ENCODE measurements at regions not wholly inside any gene's neighbourhood (a gene's known extent, or its start where the extent isn't known, plus 50 kb on each side); places are given as distances from the start of the nearest gene placed in this dataset.
A peak's percentile ranks its signal among the peaks of the same experiment; 100 is the strongest.

DNA sequence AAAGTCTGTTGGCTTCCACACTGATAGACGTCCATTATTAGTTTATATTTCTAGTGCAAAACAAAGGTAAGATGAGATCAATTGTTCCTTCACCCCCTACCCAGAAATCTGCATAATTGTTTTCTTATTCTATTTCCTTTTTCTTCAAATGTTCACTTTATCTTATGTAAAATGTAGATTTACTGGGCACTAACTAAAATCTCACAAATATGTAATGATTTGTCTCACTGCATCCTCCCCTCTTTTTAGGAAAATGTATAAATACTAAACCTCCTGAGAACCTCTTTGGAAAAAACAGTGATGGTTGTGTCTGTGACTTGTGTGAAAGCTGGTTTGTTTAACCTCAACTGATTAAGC, 1377.2 kb upstream of the MIR17HG start:
- in situ Hi-C loops (cut with HindIII; ENCODE audit: low sequenced_read_pairs): no loop called here
- TF ChIP-seq, protein P1, sequence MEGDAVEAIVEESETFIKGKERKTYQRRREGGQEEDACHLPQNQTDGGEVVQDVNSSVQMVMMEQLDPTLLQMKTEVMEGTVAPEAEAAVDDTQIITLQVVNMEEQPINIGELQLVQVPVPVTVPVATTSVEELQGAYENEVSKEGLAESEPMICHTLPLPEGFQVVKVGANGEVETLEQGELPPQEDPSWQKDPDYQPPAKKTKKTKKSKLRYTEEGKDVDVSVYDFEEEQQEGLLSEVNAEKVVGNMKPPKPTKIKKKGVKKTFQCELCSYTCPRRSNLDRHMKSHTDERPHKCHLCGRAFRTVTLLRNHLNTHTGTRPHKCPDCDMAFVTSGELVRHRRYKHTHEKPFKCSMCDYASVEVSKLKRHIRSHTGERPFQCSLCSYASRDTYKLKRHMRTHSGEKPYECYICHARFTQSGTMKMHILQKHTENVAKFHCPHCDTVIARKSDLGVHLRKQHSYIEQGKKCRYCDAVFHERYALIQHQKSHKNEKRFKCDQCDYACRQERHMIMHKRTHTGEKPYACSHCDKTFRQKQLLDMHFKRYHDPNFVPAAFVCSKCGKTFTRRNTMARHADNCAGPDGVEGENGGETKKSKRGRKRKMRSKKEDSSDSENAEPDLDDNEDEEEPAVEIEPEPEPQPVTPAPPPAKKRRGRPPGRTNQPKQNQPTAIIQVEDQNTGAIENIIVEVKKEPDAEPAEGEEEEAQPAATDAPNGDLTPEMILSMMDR (IDR thresholded peaks at IDR 0.05; ENCODE audit: low read depth, low read length): no peak
- no peak for DNase-seq (ENCODE audit: low read depth, low spot score)
- H3K4me3 ChIP-seq (ENCODE audit: low read depth, low read length): no peak overlapping the region

DNA sequence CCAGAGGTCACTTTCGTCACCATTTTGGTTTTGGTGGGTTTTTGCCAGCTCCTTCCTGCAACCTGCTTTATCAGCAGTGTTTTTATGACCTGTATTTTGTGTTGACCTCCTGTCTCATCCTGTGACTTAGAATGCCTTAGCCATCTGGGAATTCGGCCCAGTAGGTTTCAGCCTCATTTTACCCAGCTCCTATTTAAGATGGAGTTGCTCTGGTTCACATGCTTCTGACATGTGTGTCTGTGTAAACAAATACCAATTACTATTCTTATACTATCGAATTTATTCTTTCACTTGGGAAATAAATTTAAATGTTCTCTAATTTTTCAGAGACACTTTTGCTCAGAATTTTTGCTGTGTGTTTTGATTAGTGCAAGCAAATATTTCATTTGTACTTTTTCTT, 1370.3 kb upstream of the MIR17HG start:
- TF ChIP-seq, protein P1 (IDR thresholded peaks at IDR 0.05; ENCODE audit: low read depth, low read length): no peak
- no peak for DNase-seq (ENCODE audit: low read depth, low spot score)
- in situ Hi-C loops (cut with HindIII; ENCODE audit: low sequenced_read_pairs): no loop called here
- H3K4me3 ChIP-seq (ENCODE audit: low read depth, low read length): no peak overlapping the region

DNA sequence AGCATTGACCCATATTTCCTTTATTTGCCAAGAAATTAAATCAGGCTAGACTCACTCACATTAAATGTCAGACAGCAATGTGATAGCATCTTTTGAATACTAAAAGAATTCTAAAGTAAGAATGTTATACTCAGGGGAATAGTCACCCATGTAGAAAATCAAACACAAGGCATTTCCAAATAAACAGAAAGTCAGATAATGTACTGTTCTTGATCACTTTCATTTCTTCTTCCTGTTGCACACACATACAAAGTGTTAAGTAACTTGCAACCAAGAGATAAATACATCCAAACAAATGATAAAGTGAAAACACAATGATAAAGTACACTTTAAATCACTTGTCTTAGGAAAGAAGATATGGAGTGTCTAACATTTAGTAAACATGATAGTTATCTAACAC, 1366.6 kb upstream of the MIR17HG start:
- TF ChIP-seq, protein P1 (IDR thresholded peaks at IDR 0.05; ENCODE audit: low read depth, low read length): no peak
- no peak overlapping the region for H3K4me3 ChIP-seq (ENCODE audit: low read depth, low read length)
- DNase-seq (ENCODE audit: low read depth, low spot score): no peak
- in situ Hi-C loops (cut with HindIII; ENCODE audit: low sequenced_read_pairs): no loop called here

DNA sequence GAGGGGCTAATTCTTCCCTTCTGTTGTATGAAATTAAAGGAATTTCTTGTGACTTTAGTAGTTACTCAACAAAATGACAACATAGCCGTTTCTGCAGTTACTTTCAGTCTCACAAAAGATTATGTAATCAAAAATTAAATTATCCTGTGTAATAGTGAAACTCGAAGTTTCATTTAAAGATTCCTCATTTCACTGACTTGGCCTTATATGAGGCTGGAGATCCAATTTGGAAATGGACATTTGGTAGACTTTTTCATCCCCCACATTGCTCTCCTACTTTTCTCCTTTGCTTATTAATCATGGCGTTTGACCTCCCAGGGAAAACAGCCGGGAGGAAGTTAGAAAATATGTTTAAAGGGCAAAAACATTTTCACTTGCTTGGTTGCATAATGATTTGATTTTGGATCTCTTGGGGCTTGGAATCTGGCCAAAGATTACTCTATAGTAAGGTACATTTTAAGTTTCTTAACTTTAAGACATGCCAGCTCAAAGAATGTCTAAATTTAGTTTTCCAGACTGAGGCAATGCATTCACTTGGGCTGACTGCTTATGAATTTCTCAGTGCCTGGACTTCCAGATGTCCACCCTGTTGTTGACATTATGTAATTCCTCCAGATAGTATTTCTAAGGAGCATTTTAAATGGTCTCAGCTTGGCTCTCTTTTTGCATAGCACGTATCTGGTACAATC, 1364.9 kb upstream of the MIR17HG start:
- in situ Hi-C loops (cut with HindIII; ENCODE audit: low sequenced_read_pairs): no loop called here
- TF ChIP-seq, protein P1 (IDR thresholded peaks at IDR 0.05; ENCODE audit: low read depth, low read length): no peak
- H3K4me3 ChIP-seq (ENCODE audit: low read depth, low read length): no peak overlapping the region
- DNase-seq (ENCODE audit: low read depth, low spot score): peak; percentile 4

DNA sequence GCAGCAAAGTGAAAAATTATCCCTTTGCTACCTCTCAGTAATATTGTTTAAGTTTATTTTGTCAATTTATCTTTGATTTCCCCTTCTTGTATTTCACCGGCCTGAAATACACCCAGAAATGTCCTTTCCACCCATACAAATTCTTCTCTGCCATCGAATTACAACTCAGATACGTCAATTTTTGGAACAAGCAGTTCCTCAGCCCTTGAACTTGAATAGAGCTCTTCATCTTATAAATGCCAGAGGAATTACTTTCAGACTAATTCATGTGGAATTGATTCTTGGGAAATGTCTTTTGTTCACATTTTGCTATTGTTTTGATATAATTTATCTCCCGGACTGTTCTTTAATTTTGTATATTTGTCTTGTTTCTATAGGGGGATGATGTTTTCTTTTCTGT, 1359.3 kb upstream of the MIR17HG start:
- no peak overlapping the region for H3K4me3 ChIP-seq (ENCODE audit: low read depth, low read length)
- in situ Hi-C loops (cut with HindIII; ENCODE audit: low sequenced_read_pairs): no loop called here
- TF ChIP-seq, protein P1 (IDR thresholded peaks at IDR 0.05; ENCODE audit: low read depth, low read length): no peak
- DNase-seq (ENCODE audit: low read depth, low spot score): no peak

DNA sequence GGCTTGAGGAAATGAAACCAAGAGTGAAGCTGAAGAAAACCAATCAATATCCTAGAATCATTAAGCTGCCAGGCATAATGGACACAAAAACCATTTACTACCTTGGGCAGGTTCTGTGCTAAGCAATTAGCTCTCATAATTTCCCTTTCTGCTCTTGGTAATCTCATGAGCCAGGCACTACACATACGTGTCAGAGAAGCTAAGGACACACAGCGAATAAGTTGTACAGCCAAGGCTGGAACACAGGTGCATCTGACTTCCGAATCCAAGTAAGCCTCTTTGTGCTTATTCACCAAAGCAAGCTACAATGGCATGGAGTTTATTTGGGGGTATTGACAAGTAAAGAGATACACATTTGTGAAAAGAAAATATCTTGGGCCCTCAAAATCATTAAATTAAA, 1343.9 kb upstream of the MIR17HG start:
- DNase-seq (ENCODE audit: low read depth, low spot score): no peak
- H3K4me3 ChIP-seq (ENCODE audit: low read depth, low read length): no peak overlapping the region
- in situ Hi-C loops (cut with HindIII; ENCODE audit: low sequenced_read_pairs): no loop called here
- TF ChIP-seq, protein P1 (IDR thresholded peaks at IDR 0.05; ENCODE audit: low read depth, low read length): no peak

Data from astrocyte of the spinal cord (primary cell).